SK-N-MC (cell line): ENCODE measurements at regions not wholly inside any gene's neighbourhood (a gene's known extent, or its start where the extent isn't known, plus 50 kb on each side); places are given as distances from the start of the nearest gene placed in this dataset.

Experiments used
- EZH2 ChIP-seq: fragments of 200-600 bp; sonication (generic); IDR thresholded peaks from one replicate; pipeline ENCODE4 v1.6.1; 2017; ENCODE audit warnings: antibody characterized with exemption
- FOXP2 ChIP-seq: optimal IDR thresholded peaks from 2 replicates; pipeline ENCODE3; 2011; ENCODE audit warnings: mild to moderate bottlenecking, moderate library complexity; ENCODE audit not compliant: insufficient read depth; ENCODE audit errors: extremely low read length, control extremely low read depth
- POLR2AphosphoS5 ChIP-seq: IDR thresholded peaks from 2 replicates; pipeline ENCODE4 v1.6.1; 2012; ENCODE audit warnings: mild to moderate bottlenecking, low read depth, low read length, borderline replicate concordance

DNA sequence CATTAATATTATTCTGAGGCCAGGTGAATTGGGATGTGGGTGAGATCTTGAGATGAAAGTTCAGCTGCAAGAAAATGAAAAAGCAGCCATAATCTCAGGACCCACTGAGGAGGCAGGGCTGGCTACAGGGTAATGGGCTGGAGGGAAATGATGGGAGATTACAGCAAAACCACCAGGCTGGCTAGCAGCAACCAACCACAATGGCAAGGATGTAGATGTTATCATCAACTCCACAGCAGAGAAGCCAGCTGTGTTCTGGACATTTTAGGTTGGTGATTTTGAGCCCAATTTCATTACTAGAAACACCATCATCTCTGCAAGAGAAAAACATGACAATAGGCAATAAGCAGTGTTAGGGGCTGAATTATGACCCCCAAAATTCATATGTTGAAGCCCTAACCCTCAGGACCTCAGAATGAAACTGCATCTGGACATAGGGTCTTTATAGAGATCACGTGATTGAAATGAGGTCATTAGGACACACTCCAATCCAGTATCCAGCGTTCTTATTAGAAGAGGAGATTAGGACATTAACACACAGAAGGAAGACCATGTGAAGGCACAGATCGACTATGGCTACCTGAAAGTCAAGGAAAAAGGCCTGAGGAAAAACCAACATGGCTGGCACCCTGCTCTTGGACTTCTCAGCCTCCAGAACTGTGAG, 139.8 kb upstream of the KIT start:
- no peak for TF ChIP-seq POLR2AphosphoS5
- no peak for TF ChIP-seq EZH2
- TF ChIP-seq FOXP2, result no peak
